GM13977 (cell line): ENCODE measurements at regions not wholly inside any gene's neighbourhood (a gene's known extent, or its start where the extent isn't known, plus 50 kb on each side); places are given as distances from the start of the nearest gene placed in this dataset.

Source experiments
- DNase-seq: peaks from one replicate; pipeline ENCODE4 v3.0.0; 2012; ENCODE audit warnings: low spot score
- in situ Hi-C: fragments of 300-500 bp; cut with MboI; formaldehyde crosslinking; loops from one replicate; pipeline ENCODE4 v1.12.0; 2022; ENCODE audit warnings: low sequenced_read_pairs, low pct_unique_long_range_greater_than_20kb, mixed read lengths, inconsistent platforms; ENCODE audit not compliant: unreplicated experiment
- TF ChIP-seq, protein P1 (sequence below): IDR thresholded peaks from 2 replicates; pipeline ENCODE4 v1.5.1; 2012; ENCODE audit warnings: mild to moderate bottlenecking, control low read depth; ENCODE audit not compliant: insufficient read depth; ENCODE audit errors: extremely low read depth, missing control alignments

DNA sequence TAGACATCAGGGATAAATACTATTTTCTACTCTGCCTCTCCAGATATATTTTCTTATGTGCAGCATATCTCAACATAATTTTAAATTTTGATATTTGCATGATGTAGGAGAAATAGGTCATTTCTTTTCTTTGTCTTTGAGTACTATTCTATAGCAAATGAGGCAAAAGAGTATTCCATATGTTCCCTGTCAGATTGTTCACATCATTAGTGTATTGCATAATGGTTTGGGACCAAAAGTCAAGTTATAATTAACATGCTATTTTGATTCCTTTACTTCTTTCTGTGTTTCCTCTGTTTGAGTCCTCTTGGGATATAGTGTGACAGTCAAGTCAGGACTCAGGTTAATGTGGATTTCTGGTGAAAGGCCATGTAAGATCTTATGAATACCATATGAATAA lies 864.6 kb upstream of the FBXO33 start:
- TF ChIP-seq, protein P1, sequence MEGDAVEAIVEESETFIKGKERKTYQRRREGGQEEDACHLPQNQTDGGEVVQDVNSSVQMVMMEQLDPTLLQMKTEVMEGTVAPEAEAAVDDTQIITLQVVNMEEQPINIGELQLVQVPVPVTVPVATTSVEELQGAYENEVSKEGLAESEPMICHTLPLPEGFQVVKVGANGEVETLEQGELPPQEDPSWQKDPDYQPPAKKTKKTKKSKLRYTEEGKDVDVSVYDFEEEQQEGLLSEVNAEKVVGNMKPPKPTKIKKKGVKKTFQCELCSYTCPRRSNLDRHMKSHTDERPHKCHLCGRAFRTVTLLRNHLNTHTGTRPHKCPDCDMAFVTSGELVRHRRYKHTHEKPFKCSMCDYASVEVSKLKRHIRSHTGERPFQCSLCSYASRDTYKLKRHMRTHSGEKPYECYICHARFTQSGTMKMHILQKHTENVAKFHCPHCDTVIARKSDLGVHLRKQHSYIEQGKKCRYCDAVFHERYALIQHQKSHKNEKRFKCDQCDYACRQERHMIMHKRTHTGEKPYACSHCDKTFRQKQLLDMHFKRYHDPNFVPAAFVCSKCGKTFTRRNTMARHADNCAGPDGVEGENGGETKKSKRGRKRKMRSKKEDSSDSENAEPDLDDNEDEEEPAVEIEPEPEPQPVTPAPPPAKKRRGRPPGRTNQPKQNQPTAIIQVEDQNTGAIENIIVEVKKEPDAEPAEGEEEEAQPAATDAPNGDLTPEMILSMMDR = no peak
- DNase-seq = no peak
- in situ Hi-C loops = no loop called here

GRCh38 chr14:40292664-40293063 lies 860.4 kb upstream of the FBXO33 start:
- TF ChIP-seq, protein P1 = no peak
- in situ Hi-C loops = no loop called here
- no peak for DNase-seq

- in situ Hi-C loops = no loop called here
- TF ChIP-seq, protein P1 = no peak
- DNase-seq = no peak
These were observed 850.0 kb upstream of the FBXO33 start for GRCh38 chr14:40282196-40282595.

GRCh38 chr14:40280652-40281051 lies 848.4 kb upstream of the FBXO33 start:
- TF ChIP-seq, protein P1 = no peak
- DNase-seq = no peak
- in situ Hi-C loops = no loop called here

- DNase-seq = no peak
- in situ Hi-C loops = no loop called here
- TF ChIP-seq, protein P1 = no peak
These were observed 841.2 kb upstream of the FBXO33 start for GRCh38 chr14:40273417-40273816.

DNA sequence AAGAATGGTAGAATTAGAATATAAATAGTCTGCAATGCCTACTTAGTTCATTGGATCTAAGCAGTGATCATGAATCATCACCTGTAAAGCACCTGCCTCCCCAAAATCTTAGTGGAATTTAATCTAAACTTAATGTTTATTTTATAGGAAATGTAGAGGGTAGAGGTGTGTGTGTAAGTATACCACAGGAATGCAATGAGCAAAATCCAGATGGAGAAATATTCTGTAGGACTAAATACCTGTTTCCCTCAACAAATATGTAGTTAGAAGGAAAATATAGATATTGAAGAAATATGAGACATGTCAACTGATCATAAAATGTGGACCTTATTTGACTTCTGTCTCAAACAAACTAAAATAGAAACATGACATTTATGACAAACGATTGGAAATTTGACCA lies 839.2 kb upstream of the FBXO33 start:
- TF ChIP-seq, protein P1 = no peak
- in situ Hi-C loops = no loop called here
- DNase-seq = no peak

DNA sequence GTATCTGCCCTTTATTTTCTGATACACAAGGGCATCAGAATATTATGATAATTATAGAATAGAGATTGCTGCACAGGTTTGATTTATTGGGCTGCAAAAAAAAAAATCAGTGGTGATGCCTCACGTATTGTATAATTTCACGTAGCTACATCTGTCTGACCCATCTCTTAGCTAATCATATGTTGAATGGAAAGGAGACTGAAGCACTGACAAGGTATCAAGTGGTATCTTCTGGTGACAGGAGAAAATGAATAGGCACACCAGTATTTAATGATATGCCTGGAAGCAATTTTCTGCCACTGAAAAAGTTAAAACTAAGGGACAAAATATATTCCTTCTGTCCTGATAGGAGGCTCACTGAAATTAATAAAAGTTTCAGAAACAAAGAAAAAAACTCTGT lies 837.2 kb upstream of the FBXO33 start:
- no peak for DNase-seq
- in situ Hi-C loops = no loop called here
- TF ChIP-seq, protein P1 = no peak
